HS-27A (cell line): ENCODE measurements at regions not wholly inside any gene's neighbourhood (a gene's known extent, or its start where the extent isn't known, plus 50 kb on each side); places are given as distances from the start of the nearest gene placed in this dataset.
"Not testable (repeated sequence)": the region's sequence is repeated elsewhere in the genome, so short reads cannot be mapped to it uniquely, and the experiment has no call there.

Experiments used
- DNase-seq: peaks from one replicate; pipeline ENCODE4 v3.0.0-alpha.2; 2012; ENCODE audit warnings: low read depth, missing footprints

DNA sequence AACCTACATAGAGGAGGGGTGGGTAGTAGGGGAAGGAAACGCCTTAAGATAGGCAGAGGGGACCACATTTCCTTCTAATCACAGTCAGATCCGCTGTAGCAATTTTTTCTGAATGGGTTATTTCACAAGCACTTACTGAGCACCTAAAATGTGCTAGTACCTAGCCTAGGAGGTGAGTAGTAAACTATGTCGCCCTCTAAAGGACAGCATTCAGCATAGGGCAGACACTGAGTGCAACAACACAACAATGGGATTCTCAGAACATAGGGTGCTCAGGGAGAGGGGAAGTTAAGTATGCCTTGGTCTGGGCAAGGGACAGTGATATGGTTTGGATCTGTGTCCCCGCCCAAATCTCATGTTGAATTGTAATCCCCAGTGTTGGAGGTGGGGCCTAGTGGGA, 166.1 kb upstream of the RAB6C start:
- DNase-seq, result no peak

DNA sequence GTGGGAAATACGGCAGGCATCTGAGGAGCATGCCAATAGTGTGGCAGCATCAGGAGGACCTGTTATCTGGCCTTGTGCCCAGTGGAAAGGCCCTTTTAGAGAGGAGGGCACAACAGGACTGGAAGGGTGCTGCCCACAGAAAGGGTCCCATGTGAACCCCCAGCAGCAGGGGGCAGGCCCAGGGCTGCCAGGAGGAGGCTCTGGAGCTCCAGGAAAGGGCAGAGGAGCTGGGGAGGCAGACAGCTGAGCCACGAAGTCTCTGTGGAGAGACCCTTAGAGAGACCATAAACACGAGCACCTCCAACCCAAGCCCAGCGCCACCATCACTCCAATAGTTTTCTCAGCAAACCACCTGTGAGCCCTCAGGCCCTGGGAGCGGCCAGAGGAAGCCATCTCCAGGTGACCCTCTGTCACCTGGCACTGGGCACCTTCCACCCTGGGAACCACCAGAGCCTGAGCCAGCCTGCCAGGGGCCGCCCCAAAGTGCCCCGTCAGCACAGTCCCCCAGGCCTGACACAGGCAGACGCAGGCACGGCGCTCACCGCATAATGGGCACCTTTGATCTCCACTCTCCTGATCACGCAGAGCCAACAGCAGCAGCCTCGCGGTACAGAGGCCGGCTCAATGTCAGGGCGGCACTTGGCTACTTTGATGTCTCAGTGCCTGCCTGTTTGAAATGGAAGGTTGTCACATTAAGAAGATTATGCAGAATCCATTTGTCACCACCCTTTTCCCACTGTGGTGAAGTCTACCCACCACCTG, 162.5 kb upstream of the RAB6C start:
- no peak for DNase-seq

GRCh38 chr2:129819855-129820254, 159.6 kb upstream of the RAB6C start:
- DNase-seq, result no peak

GRCh38 chr2:129820908-129821307, 158.6 kb upstream of the RAB6C start:
- no peak for DNase-seq

DNA sequence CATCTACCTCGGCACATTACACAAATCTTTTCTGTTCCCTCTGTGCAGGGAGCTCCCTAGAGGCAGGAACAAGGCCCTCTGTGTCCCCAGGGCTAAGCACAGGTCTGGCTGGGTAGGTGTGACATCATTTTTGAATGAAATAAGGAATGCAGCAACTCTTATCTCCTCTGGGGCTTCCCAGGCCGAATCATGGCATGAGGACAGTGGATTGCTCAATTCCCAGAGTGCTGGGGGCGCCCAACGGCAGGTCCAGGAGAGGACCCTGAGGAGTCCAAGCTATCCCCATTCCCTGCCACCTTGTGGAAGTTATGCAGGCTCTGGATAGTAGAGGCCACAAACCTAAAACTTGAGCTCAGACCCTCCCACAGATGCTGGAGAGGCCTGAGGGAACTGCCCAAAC, 158.0 kb upstream of the RAB6C start:
- DNase-seq, result no peak

- DNase-seq, result no peak
Measured at GRCh38 chr2:129823044-129823443, 156.4 kb upstream of the RAB6C start.

GRCh38 chr2:129827311-129828090, 152.0 kb upstream of the RAB6C start:
- no peak for DNase-seq

- no peak for DNase-seq
Measured at GRCh38 chr2:129828792-129829191, 150.7 kb upstream of the RAB6C start.

DNA sequence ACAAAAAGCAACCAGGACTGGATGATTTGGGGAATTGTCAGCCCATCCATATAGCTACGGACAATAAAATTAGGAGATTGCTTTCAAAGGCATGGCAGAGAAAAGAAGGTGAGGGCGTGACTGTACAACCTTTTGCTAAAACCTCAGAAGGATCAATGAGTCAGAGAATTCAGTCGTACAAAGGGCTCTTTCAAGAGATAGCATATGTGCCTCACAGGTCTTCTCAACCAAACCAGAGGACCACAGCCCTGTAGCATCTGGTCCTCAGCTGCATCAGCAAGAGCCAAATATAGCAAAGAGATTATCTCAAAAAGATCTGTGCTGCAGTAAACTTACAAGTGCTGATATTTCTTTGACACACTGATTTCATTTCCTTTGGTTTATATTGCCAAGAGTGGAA, 149.9 kb upstream of the RAB6C start:
- DNase-seq, result no peak

- no peak for DNase-seq
Measured at GRCh38 chr2:129831018-129831417, 148.4 kb upstream of the RAB6C start.

DNA sequence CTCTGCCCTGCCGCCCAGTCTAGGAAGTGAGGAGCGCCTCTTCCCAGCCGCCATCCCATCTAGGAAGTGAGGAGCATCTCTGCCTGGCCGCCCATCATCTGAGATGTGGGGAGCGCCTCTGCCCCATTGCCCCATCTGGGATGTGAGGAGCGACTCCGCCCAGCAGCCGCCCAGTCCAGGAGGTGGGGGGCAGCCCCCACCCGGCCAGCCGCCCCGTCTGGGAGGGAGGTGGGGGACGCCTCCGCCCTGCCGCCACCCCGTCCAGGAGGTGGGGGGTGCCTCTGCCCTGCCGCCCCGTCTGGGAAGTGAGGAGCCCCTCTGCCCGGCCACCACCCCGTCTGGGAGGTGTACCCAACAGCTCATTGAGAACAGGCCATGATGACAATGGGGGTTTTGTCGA, 146.0 kb upstream of the RAB6C start:
- DNase-seq, result not testable (repeated sequence)

DNA sequence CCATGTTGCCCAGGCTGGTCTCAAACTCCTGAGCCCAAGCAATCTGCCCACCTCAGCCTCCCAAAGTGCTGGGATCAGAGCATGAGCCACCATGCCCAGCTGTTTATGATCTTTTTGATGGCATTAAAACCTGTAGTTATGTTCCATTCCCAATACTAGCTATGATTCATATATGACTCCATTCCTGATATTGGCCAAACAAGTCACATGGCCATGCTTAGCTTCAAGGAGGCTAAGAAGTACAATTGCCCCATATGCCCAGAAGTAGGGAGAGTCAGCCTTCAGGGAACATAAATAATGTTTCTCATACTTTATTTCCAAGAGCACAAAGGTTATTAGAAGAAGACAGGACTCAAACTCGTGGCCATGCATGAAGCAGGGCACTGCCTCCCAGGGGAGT, 132.4 kb upstream of the RAB6C start:
- DNase-seq, result no peak

DNA sequence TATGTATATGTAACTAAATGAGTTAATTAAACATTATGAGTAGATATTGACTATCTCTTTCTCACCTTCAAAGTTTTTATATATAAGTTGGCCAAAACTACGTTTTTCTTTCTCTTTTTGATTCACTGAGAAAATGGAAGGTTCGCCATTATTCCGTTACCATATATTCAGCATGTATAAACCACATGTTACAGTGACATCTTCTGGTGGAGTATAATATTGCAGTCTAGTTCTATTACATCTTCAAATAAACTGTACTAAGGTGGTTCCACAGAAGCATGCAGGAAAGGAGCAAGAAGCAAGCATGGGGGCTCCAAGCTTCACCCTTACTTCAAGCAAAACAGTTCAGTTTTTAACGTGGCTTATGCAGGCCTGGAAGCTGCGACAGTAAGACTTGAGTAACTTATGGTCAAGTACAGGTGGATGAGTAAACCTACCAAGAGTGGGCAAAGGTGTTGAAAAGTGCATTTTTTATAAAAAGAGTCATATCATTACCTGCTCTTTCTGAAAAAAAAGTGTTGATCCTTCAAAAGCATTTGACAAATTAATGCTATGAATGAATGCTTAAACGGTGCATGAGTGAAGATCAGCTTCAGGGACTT, 129.8 kb upstream of the RAB6C start:
- DNase-seq, result peak; percentile 79

DNA sequence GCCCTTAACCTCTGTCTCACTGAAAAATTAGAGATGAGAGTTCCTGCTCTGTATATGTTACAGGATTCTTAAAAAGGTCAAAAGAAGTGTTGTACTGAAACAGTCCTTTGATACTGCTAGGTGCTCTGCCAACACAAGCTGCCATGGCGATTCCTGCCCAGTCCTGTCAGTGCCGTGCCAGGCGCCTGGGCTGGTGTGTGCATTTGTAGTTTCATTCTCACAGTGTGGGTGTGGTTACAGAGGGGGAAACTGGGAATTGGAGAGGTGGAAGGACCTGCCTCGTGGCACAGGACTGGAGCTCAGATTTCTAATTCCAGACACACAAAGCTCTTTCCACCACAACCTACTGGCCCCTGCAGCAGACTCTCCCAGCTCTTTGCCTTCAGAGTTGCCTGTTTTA, 122.3 kb upstream of the RAB6C start:
- DNase-seq, result no peak

DNA sequence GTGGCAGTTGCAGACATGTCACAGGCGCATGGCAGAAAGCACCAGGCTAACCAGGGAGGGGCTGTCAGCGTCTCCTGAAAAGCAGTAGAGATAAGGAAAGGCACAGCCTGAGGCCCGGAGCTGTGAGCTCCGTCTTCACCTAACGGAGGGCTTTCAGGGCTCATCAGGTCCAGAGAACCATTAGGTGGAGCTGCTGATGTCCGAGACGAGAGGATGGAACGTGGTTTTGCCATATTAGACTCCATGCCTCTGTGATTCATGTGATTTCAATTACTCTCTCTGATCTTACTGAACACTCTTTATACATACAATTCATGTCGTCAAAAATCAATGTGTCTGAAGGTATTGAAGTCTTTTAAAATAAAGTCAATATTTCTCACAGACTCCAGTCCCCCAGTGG, 120.3 kb upstream of the RAB6C start:
- no peak for DNase-seq

GRCh38 chr2:129860088-129860487, 119.4 kb upstream of the RAB6C start:
- no peak for DNase-seq

GRCh38 chr2:129861666-129862288, 117.7 kb upstream of the RAB6C start:
- DNase-seq, result no peak

GRCh38 chr2:129862668-129863067, 116.8 kb upstream of the RAB6C start:
- no peak for DNase-seq

GRCh38 chr2:129863350-129863749, 116.1 kb upstream of the RAB6C start:
- no peak for DNase-seq

DNA sequence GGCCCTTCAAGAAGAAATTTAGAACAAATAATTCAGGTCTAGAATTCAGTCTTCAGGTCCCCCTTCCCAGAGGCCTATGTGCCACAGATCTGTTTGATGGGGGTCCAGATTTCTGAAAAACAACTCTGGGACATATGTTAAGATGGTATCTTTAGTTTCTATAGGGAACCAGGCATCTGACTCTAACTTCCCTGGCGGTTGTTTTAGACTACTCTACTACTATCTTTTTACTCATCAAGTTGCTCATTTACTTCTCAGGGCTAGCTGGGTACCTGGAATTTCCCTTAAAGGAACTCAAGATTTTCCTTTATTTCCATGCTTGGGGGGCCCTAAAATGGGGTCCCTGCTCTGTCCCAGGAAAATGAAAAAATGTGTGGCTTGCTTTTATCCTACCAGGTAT, 114.7 kb upstream of the RAB6C start:
- no peak for DNase-seq

GRCh38 chr2:129865976-129866375, 113.5 kb upstream of the RAB6C start:
- DNase-seq, result no peak

- DNase-seq, result no peak
Measured at GRCh38 chr2:129866391-129866790, 113.1 kb upstream of the RAB6C start.

DNA sequence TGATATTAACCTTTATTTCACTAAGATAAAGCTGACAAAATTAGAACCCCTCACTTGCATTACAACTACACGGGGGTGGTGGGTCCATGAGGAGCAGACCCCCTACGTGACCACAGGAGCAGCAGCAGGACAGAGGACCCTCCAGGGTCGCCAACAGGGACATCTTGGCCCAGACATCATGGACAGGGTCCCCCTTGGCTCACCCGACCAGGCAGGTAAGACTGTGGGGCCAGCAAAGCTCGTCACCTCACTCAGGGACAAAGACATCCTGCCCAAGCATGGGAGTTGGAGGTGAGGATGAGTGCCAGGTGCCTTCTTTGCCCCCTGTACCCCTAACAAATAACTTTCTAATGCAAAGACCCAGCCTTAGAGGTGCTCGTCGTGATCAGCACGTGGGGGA, 111.3 kb upstream of the RAB6C start:
- DNase-seq, result no peak
